HG02642 (cell line): ENCODE measurements at regions not wholly inside any gene's neighbourhood (a gene's known extent, or its start where the extent isn't known, plus 50 kb on each side); places are given as distances from the start of the nearest gene placed in this dataset.

Experiments
- ATAC-seq: cut with Tn5 transposase; IDR thresholded peaks from one replicate; pipeline ENCODE4 v1.9.1; 2021; ENCODE audit warnings: mild to moderate bottlenecking; ENCODE audit not compliant: unreplicated experiment, poor library complexity

DNA sequence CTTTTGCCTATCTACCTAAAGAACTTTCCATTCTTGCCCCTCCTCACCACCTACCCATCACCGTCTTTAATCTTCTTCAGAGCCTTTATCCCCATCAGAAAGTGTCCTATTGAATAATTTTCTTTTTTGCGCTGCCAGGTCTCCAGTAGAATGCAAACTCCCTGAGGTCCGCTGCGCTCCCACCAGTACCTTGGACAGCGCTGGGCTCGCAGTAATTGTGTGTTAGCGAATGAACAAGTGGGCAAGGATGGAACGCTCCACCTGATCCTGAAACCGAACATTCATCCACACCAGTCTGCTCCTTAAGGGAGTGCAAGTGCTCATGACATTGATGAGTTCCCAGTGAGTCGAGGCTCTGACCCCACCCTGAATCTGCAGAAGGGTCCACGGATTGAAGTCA is 391.2 kb downstream of the CDH26 start:
- ATAC-seq, result no peak

- ATAC-seq, result no peak
These were observed 393.8 kb downstream of the CDH26 start for GRCh38 chr20:60352017-60352416.

DNA sequence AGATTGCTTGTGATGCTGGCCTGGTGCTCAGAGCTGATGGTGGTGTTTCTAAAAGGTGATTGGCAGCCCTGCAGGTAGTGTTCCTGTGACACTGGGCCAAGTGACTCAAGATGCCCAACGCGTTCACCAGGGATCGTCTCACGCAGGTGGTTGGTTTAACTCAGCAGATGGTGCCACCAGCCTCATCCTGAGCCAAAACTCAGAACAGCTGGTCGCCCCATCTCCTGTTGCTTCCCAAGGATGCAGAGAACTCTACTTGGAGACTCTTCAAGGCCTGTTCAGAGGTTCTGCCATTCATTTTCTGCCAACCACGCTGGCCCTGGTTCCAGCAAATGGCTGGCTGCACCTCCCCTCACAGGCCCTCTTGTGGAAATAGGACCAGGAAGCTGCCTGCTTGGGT is 394.4 kb downstream of the CDH26 start:
- no peak for ATAC-seq

DNA sequence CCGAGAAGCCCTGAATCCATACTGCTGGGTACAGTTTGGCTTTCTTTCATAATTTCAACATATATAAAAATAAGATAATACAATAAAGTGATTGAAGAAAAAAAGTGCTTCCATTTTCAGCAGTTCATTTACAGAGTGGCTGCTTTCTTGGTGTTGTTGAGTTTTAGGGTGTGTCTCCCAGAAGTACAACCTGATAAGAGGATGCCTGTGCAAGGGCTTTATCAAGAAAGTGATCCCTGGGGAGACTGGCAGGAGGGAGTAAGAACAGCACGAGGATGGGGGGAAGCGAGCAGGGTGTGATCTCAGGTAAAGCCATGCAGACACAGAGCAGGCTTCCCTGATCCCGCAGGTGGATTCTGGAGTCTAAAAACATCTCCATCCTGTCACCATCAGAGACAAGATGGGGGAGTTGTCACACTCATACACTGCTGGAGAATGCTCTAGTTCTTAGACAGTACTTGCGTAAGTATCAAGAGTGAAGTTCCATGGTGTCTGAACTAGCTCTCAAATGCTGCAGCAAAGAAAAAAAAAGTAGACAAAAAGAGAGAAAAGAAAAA is 395.9 kb downstream of the CDH26 start:
- ATAC-seq, result no peak

DNA sequence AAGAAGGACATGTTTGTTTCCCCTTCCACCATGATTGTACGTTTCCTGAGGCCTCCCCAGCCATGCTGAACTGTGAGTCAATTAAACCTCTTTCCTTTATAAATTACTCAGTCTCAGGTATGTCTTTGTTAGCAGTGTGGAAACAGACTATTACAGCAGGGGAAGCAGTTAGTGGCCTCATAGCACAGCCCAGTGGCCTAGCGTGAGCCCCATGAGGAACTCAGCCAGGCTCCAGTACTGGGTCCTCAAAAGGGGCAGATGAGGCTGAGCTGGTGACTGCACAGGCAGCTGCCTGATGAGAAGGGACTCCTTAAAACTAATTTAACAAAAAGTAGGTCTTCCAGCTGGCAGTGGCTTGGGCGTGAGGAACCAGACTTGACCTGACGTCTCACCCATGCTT is 399.9 kb downstream of the CDH26 start:
- no peak for ATAC-seq

DNA sequence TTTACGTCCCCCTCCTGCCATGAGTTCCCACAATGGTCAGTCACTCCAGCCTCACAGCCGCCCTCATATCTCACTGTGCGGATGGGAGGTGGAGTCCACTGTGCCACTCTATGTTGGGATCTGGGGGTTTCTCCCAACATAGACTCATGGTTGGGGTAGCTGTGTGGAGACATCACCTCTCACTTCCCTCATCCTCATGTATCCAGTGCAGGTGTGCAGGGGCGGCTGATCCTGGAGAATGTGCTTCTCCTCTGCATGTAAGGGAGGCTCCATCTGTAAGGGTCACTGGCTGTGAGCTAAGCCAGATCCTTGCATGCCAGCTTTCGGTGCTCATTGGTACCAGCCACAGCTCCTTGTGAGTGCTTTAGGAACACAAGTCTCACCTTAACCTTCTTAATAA is 400.8 kb downstream of the CDH26 start:
- no peak for ATAC-seq

DNA sequence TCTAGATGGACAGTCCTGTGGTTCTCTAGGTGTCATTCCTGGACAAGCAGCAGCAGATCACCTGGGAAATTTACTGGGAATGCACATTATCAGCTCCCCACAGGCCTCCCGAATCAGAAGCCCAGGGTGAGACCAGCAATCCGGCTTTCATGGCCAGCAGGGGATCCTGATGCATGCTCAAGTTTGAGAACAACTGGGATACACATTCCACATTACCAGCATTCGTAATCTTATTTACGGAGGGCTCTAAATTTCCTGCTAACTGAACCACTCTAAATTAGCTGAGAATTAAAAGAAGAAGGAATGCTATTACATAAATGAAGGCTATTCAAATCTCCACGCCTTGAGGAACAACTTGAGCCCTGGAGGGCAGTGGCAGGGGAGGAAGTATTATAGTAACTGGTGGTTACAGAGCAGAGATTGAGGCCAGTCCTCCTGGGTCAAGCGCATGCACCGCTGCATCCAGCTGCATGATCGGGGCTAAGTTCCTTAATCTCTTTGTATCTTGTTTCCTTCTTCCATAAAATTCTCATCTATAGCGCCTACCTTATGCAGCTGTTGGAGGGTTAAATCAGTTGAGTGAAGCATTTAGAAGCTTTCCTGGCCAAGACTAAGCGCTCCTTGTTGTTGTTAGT is 403.7 kb downstream of the CDH26 start:
- ATAC-seq, result no peak

DNA sequence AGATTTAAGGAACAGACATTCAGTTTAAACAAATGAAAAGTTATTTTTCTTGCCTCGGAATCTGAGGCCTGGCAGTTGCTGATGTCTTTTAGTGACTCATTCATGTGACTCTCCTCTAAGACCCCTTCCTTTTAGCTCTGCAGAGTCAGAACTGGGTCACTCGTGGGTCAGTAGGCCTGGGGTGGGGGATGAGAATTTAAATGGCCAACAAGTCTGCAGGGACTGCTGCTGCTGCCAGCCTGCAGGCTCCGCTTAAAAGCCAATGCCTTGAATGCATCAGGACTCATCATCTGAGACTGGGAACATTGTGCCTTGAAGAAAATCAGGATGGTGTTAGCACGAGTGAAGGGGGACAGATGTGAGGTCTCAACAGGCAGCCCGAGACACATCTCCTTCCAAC is 404.3 kb downstream of the CDH26 start:
- ATAC-seq, result no peak

GRCh38 chr20:60363698-60364097 is 405.5 kb downstream of the CDH26 start:
- ATAC-seq, result no peak

DNA sequence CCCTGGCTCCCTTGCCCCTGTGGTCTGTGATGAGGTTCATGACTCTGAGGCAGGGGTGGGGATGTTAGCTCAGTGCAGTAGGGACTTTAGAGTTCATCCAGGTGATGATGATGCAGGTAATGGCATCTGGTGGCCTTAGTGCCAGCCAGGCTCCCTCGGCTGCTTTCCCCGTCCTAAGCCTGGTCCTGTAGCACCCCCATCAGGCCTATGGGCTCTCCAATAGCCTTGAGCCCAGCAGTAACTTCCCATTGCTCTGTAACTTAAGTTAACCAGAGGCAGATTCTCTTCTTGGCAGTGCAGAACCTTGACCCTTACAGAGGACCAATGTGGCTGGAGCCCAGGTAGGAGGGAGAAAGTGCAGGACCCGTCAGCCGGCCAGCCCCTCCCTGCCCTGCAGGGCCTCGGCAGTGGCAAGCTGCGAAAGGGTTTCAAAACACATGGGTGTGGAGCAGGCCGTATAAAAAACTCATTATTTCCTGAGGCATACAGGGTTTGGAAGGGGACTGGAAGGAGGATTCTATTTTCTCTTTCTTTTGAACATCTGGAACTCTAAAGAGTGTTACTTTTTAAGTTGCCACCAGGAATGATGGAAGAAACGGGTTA is 406.9 kb downstream of the CDH26 start:
- no peak for ATAC-seq

DNA sequence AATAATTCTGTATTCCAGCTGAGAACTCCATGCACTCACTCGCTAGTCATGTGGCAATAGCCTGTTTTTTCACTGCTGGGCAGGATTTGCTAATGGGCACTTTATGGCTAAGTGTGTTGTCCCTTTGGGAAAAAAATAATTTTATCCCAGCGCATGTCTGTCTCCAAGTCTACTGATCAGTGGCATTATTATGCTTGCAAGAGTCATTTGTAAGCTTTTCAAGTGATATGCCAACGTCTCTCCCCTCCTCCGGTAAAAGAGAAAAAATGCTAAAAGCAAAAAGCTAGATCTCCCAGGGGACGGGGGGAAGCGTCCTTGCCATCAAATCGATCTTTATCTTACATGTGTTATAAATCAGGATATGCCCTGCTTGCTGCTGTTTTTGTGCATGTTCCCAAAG is 407.7 kb downstream of the CDH26 start:
- ATAC-seq, result no peak

DNA sequence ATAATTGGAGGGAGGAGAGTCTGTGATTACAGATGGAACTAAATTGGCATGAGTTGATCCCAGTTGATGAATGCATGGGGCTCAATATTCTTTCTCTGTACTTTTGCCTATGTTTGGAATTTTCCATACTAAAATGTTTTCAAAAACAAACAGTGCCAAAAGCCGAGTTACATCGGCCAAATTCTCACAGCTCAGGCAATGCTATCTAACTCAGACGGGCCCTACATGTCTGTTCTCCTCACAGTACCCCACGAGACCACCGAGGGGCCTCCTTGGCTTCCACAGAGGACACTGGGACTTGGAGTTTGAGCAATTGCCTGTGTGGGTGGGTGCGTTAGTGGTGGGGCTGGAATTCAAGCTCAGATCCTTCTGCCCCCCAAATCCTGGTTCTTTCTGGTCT is 413.2 kb downstream of the CDH26 start:
- no peak for ATAC-seq

DNA sequence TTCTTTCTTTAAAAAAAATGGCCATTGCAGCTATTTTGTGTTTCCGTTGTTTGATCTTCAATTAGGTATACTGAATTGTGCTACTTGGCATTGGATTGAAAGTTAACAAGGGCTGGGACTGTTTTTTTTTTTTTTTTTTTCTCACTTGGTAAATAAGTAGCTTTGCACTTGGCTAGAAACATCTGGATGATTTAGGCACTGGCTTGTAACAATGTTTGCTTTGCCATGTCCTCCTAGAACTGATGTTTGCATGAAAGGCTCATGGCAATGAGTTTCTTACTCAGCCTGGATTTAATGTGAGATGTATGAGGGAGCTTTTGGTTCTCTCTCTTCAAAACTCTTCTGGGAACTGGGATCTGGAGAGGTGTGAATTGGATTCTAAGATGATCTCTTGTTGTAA is 414.1 kb downstream of the CDH26 start:
- no peak for ATAC-seq

DNA sequence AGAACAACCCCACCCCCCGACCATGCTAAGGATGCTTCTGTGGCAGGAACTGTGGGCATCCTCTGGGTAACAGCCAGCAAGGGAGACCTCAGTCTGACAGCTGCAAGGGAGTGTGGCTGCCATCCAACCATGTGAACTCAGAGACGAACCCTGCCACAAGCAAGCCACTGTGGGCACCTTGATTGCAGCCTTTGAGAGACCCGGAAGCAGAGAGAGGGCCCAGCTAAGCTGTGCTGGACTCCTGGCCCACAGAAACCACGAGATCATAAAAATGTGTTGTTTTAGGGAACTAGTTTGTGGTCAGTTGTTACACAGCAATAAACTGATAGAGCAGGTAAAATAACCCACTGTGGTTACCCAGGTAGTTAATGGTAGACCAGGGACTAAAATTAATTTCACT is 414.6 kb downstream of the CDH26 start:
- ATAC-seq, result no peak

- ATAC-seq, result no peak
These were observed 420.4 kb downstream of the CDH26 start for GRCh38 chr20:60378620-60379019.

DNA sequence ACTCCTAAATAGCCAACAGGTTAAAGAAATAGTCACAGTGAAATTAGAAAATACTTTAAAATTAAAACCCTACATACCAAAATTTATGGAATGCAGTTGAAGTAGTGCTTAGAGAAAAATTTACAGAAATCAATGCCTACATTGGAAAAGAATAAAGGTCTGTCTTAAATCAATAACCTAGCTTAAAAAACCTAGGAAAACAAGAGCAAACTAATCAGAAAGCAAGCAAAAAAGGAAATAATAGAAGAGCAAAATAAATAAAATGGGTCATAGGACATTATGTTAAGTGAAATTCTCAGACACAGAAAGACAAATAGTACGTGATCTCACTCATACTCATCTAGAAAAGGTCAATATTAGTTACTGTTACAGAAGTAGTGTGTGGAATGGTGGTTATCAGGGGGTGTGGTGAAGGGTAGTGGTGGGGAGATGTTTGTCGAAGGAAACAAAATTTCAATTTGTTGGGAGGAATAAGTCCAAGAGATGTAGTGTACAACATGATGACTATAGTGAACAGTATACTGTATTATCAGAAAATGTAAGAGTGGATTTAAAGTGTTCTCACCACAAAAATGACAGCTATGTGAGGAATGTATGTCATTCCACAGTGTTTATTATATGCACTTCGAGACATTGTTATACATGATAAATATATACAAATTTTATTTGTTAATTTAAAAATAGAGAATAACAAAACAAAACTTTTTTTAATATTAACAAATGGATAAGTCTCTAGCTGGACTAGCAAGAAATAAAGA is 423.6 kb downstream of the CDH26 start:
- ATAC-seq, result no peak

DNA sequence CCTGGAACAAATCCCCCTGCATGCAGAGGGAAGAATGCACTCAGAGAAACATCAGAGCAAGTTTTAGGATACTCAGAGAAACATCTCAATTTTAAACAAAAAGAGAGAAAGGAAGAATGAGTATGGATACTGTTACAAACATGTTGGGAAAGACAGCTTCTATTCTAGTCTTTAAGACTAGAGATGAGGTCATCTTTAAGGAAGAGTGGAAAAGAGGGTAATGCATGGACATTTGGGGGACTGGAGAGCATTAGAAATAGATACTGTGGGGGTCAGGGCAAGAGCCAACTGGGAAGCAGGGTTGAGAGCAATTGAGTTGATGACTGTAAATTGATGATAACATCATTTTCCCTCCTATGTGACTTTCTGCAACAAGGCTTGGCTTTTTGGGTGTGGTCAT is 431.2 kb downstream of the CDH26 start:
- ATAC-seq, result no peak

- ATAC-seq, result no peak
These were observed 431.7 kb downstream of the CDH26 start for GRCh38 chr20:60389882-60390281.

DNA sequence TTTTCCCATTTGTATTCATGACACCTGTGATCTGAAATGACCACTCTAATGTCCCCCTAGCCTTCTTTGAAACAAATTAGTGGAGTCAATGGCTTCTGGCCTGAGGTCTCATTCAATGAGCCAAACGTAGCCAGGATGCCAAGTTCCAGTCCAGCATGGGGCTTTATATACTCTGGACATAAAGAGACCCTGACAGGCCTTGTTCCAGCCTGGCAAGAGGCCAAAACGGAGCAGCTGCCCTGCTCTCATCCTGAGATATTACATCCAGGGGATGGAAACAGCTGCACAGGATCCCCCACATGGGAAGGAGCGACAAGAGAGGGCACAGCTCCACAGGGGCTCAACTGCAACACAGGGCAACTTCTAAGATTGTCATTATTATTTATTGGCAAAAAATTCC is 437.8 kb downstream of the CDH26 start:
- no peak for ATAC-seq

DNA sequence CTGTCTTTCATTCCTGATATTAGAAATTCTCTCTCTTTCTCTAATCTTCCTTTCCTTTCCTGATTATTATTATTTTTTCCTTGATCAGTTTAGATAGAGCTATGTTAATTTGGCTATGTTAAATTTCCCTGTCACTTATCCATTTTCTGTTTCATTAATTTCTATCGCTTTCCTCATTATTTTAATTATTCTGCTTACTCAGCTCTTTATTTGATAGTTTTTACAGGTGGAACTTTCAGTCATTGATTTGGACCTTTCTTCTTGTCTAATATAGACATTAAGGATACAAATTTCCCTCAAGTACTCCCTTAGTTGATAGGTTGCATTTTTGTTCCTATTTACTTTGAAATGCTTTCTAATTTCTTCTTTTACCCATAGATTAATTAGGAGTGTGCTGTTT is 442.3 kb downstream of the CDH26 start:
- no peak for ATAC-seq

- ATAC-seq, result no peak
These were observed 444.2 kb downstream of the CDH26 start for GRCh38 chr20:60402189-60403058.
